ENCODE measurements at regions not wholly inside any gene's neighbourhood (a gene's known extent, or its start where the extent isn't known, plus 50 kb on each side); places are given as distances from the start of the nearest gene placed in this dataset.

DNA sequence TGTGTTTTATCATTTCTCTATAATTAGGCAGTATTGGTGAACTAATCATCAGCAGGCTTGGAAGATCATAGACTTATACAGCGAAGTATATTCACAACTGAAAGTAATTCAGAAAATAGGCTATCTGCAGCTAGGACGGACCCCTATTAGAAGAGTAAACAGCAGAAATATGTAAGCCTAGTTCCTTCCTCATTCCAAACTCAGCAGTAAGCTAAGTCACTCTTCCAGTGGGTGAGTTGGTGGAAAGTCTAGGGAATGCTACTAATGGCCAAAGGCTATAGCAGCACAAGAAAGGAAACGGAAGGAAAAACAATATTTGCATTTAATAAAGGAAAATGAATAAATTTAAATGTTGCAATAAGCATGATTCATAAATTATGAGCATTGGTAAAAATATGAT lies 918.1 kb upstream of the TMPRSS15 start:
- ChIA-PET CTCF (no interaction called here), POLR2A (no interaction called here)
- Histone ChIP-seq H3K9me3 (ENCODE audit: control insufficient read depth, insufficient read depth, low read length) (peaks cover 7% of the 10 kb centered on the region), H3K4me3 (ENCODE audit: low read depth, low read length) (no peak overlapping the region), H3K27ac (ENCODE audit: low read depth, low read length) (no peak overlapping the region), H3K27me3 (ENCODE audit: control insufficient read depth, insufficient read depth, low read length) (no peaks in the 10 kb centered on the region)
- TF ChIP-seq, protein P1, sequence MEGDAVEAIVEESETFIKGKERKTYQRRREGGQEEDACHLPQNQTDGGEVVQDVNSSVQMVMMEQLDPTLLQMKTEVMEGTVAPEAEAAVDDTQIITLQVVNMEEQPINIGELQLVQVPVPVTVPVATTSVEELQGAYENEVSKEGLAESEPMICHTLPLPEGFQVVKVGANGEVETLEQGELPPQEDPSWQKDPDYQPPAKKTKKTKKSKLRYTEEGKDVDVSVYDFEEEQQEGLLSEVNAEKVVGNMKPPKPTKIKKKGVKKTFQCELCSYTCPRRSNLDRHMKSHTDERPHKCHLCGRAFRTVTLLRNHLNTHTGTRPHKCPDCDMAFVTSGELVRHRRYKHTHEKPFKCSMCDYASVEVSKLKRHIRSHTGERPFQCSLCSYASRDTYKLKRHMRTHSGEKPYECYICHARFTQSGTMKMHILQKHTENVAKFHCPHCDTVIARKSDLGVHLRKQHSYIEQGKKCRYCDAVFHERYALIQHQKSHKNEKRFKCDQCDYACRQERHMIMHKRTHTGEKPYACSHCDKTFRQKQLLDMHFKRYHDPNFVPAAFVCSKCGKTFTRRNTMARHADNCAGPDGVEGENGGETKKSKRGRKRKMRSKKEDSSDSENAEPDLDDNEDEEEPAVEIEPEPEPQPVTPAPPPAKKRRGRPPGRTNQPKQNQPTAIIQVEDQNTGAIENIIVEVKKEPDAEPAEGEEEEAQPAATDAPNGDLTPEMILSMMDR (IDR thresholded peaks at IDR 0.05; ENCODE audit: low read depth, low read length): no peak
- DNase-seq (ENCODE audit: low read depth, low spot score): no peak

- Histone ChIP-seq H3K4me3 (ENCODE audit: low read depth, low read length) (no peak overlapping the region), H3K9me3 (ENCODE audit: control insufficient read depth, insufficient read depth, low read length) (peaks cover 4% of the 10 kb centered on the region), H3K27ac (ENCODE audit: low read depth, low read length) (no peak overlapping the region), H3K27me3 (ENCODE audit: control insufficient read depth, insufficient read depth, low read length) (no peaks in the 10 kb centered on the region)
- CTCF ChIA-PET: no interaction called here
- no peak for DNase-seq (ENCODE audit: low read depth, low spot score)
- TF ChIP-seq, protein P1 (IDR thresholded peaks at IDR 0.05; ENCODE audit: low read depth, low read length): no peak
- POLR2A ChIA-PET: no interaction called here
Measured at GRCh38 chr21:19322360-19322759, 918.8 kb upstream of the TMPRSS15 start.

- TF ChIP-seq, protein P1 (IDR thresholded peaks at IDR 0.05; ENCODE audit: low read depth, low read length): no peak
- POLR2A ChIA-PET: no interaction called here
- Histone ChIP-seq H3K9me3 (ENCODE audit: control insufficient read depth, insufficient read depth, low read length) (peaks cover 13% of the 10 kb centered on the region), H3K27me3 (ENCODE audit: control insufficient read depth, insufficient read depth, low read length) (no peaks in the 10 kb centered on the region), H3K4me3 (ENCODE audit: low read depth, low read length) (no peak overlapping the region), H3K27ac (ENCODE audit: low read depth, low read length) (no peak overlapping the region)
- DNase-seq (ENCODE audit: low read depth, low spot score): no peak
- CTCF ChIA-PET: no interaction called here
Measured at GRCh38 chr21:19326531-19327319, 923.1 kb upstream of the TMPRSS15 start.

GRCh38 chr21:19328954-19329353 lies 925.4 kb upstream of the TMPRSS15 start:
- Histone ChIP-seq H3K4me3 (ENCODE audit: low read depth, low read length) (no peak overlapping the region), H3K9me3 (ENCODE audit: control insufficient read depth, insufficient read depth, low read length) (peaks cover 17% of the 10 kb centered on the region), H3K27ac (ENCODE audit: low read depth, low read length) (no peak overlapping the region), H3K27me3 (ENCODE audit: control insufficient read depth, insufficient read depth, low read length) (no peaks in the 10 kb centered on the region)
- TF ChIP-seq, protein P1 (IDR thresholded peaks at IDR 0.05; ENCODE audit: low read depth, low read length): no peak
- ChIA-PET CTCF (no interaction called here), POLR2A (no interaction called here)
- no peak for DNase-seq (ENCODE audit: low read depth, low spot score)

DNA sequence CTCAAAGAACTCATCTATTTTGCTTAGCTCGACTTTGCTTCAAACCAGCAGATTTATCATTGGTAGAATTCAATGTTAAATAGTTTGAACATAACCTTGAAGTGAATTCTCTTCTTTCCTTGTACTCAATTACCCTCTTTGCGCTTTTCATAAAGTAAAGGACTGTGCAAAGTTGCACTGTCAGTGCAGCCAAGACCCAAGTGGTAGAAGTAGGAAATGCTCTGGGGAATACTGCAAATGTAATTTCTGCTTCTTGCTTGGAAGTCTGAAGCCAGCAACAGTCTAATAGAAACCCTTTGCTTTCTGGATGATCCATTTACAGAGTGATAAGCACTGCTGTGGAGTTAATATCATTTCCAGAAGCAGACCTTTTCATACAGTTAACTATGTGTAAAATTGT lies 936.7 kb upstream of the TMPRSS15 start:
- Histone ChIP-seq H3K9me3 (ENCODE audit: control insufficient read depth, insufficient read depth, low read length) (peaks cover 8% of the 10 kb centered on the region; the same call in 1 of the 2 replicates), H3K27me3 (ENCODE audit: control insufficient read depth, insufficient read depth, low read length) (no peaks in the 10 kb centered on the region), H3K27ac (ENCODE audit: low read depth, low read length) (no peak overlapping the region), H3K4me3 (ENCODE audit: low read depth, low read length) (no peak overlapping the region)
- DNase-seq (ENCODE audit: low read depth, low spot score): no peak
- POLR2A ChIA-PET: no interaction called here
- TF ChIP-seq, protein P1 (IDR thresholded peaks at IDR 0.05; ENCODE audit: low read depth, low read length): no peak
- CTCF ChIA-PET: no interaction called here

Measured in AG04450 (cell line).